K562 (cell line): ENCODE measurements at regions not wholly inside any gene's neighbourhood (a gene's known extent, or its start where the extent isn't known, plus 50 kb on each side); places are given as distances from the start of the nearest gene placed in this dataset.

Experiments used
- ATAC-seq: fragments of 200-7000 bp; cut with Tn5 transposase; 3 replicates; pipeline ENCODE4 v1.9.1; 2020; ENCODE audit warnings: moderate library complexity
- BruUV-seq: library from RNA; stranded (reverse); fragments of 400-500 nt; replicated peaks from 2 replicates; lab custom pipeline; 2021; lab: Mats Ljungman, UMichigan
- CTCF ChIA-PET: fragments of 300-600 bp; formaldehyde crosslinking; extraction: SDS; loops from one replicate; lab custom pipeline; 2021; ENCODE audit warnings: low intra/inter-chr PET ratio; lab: Yijun Ruan, JAX
- POLR2A ChIA-PET: fragments of 300-600, 350-650 bp; sonication (Branson Sonifier 250); formaldehyde crosslinking; extraction: SDS; loops from one replicate; lab custom pipeline; 2021; ENCODE audit warnings: antibody characterized with exemption, inconsistent platforms; lab: Yijun Ruan, JAX
- DNase-seq, 4 experiments: peaks; one replicate each; pipeline versions ENCODE4 v3.0.0 to v3.0.0-alpha.2; 2011 to 2018; ENCODE audit warnings: low spot score in 3 of 4, mixed read lengths in 3 of 4; ENCODE audit errors: extremely low read depth in 1 of 4
- FAIRE-seq: peaks from 2 replicates; lab custom pipeline; 2011; peaks lifted over from hg19 to GRCh38; lab: Jason Lieb, UNC
- H2AFZ ChIP-seq: 2 replicates; pipeline ENCODE4 v1.6.0; 2011; ENCODE audit warnings: low read depth, low read length, control low read depth, inconsistent platforms
- H3K27ac ChIP-seq: fragments of 200-600 bp; 3 replicates; pipeline ENCODE4 v1.8.0; 2011; ENCODE audit warnings: low read depth, mild to moderate bottlenecking, control low read depth, inconsistent platforms, low read length, moderate library complexity, mixed read lengths; ENCODE audit errors: extremely low read depth
- H3K27me3 ChIP-seq, 2 experiments: fragments of 300-600 bp in 1 of 2; 2 replicates in 1 of 2; 3 replicates in 1 of 2; pipeline versions ENCODE4 v1.6.0 to v1.8.0; 2011; ENCODE audit warnings: inconsistent platforms in 2 of 2, low read length in 2 of 2, mild to moderate bottlenecking in 1 of 2, mixed read lengths in 1 of 2, moderate library complexity in 1 of 2; ENCODE audit not compliant: control insufficient read depth in 2 of 2, insufficient read depth in 2 of 2
- H3K36me3 ChIP-seq: fragments of 300-600 bp; 3 replicates; pipeline ENCODE4 v1.8.0; 2011; ENCODE audit warnings: mild to moderate bottlenecking, low read length, inconsistent platforms; ENCODE audit not compliant: control insufficient read depth, insufficient read depth
- H3K4me1 ChIP-seq, 2 experiments: fragments of 200-600 bp in 1 of 2; replicated peaks in 1 of 2; 2 replicates in 1 of 2; 3 replicates in 1 of 2; pipeline versions ENCODE4 v1.5.1 to v1.8.0; 2011; ENCODE audit warnings: inconsistent platforms in 2 of 2, low read length in 2 of 2, mild to moderate bottlenecking in 1 of 2, mixed read lengths in 1 of 2, moderate library complexity in 1 of 2; ENCODE audit not compliant: control insufficient read depth in 2 of 2, insufficient read depth in 2 of 2
- H3K4me2 ChIP-seq: 2 replicates; pipeline ENCODE4 v1.6.1; 2011; ENCODE audit warnings: low read length, control low read depth, inconsistent platforms, mixed read lengths; ENCODE audit not compliant: insufficient read depth
- H3K4me3 ChIP-seq: fragments of 200-600 bp; sonication (generic), shearing (Covaris generic); 2 replicates; pipeline ENCODE4 v1.5.1; 2016; ENCODE audit warnings: control low read depth, inconsistent platforms
- H3K79me2 ChIP-seq: fragments of 200-600 bp; 3 replicates; pipeline ENCODE4 v1.8.0; 2011; ENCODE audit warnings: low read length, inconsistent platforms; ENCODE audit not compliant: control insufficient read depth, insufficient read depth
- H3K9ac ChIP-seq, 2 experiments: 2 replicates each; pipeline versions ENCODE4 v1.6.0 to v1.6.1; 2011; ENCODE audit warnings: low read depth in 2 of 2, low read length in 2 of 2, control low read depth in 1 of 2, inconsistent platforms in 1 of 2, mild to moderate bottlenecking in 1 of 2, mixed read lengths in 1 of 2; ENCODE audit not compliant: insufficient read depth in 1 of 2
- H3K9me1 ChIP-seq: one replicate; pipeline ENCODE4 v1.6.0; 2011; ENCODE audit warnings: inconsistent platforms, mild to moderate bottlenecking, low read length, moderate library complexity; ENCODE audit not compliant: control insufficient read depth, insufficient read depth
- H3K9me3 ChIP-seq: replicated peaks from 2 replicates; pipeline ENCODE4 v1.5.1; 2011; ENCODE audit warnings: low read depth, low read length, inconsistent platforms; ENCODE audit not compliant: control insufficient read depth, insufficient read depth
- H4K20me1 ChIP-seq: replicated peaks from 2 replicates; pipeline ENCODE4 v1.6.1; 2011; ENCODE audit warnings: low read length, inconsistent platforms, mixed read lengths; ENCODE audit not compliant: control insufficient read depth, insufficient read depth
- ARID4B ChIP-seq: sonication (generic); formaldehyde crosslinking; IDR thresholded peaks from 2 replicates; pipeline ENCODE4 v1.8.0; 2022; ENCODE audit warnings: mild to moderate bottlenecking, missing genetic modification reagents
- TFAM ChIP-seq: fragments of 250-450 bp; sonication (Bioruptor Pico); conservative IDR thresholded peaks from 2 replicates; pipeline ENCODE4 v1.5.0; 2021; ENCODE audit warnings: mild to moderate bottlenecking, moderate library complexity
- THAP7 ChIP-seq: fragments of 250-450 bp; sonication (Bioruptor Pico); IDR thresholded peaks from 2 replicates; pipeline ENCODE4 v1.5.0; 2021
- ZNF41 ChIP-seq: fragments of 250-450 bp; sonication (Bioruptor Pico); conservative IDR thresholded peaks from 2 replicates; pipeline ENCODE4 v1.4.0; 2020; ENCODE audit warnings: mild to moderate bottlenecking
- WGBS: fragments of 100-300 bp; shearing (Covaris generic); methylation state at CpG from one replicate; pipeline ENCODE4 v1.1.6; 2016; ENCODE audit warnings: low coverage, mixed read lengths; ENCODE audit not compliant: insufficient coverage; ENCODE audit errors: missing lambda C conversion rate; 5-methylcytosine and 5-hydroxymethylcytosine counted together
- in situ Hi-C: fragments of 300-500 bp; cut with MboI; formaldehyde crosslinking; loops from 4 replicates; pipeline ENCODE4 v1.15.0; 2018; ENCODE audit warnings: inconsistent platforms, mixed read lengths
- intact Hi-C: fragments of 100-400 bp; cut with micrococcal nuclease; formaldehyde crosslinking; loops from 2 replicates; pipeline ENCODE4 v1.14.2; 2022
- TF ChIP-seq, protein P1 (sequence below): sonication (generic); formaldehyde crosslinking; IDR thresholded peaks from 2 replicates; pipeline ENCODE4 v1.5.0; 2020; ENCODE audit warnings: missing genetic modification reagents

- TF ChIP-seq ARID4B (CRISPR knock-in tag) (no peak), ZNF41 (no peak)
Measured at GRCh38 chr9:24620741-24621140, 75.0 kb upstream of the IZUMO3 start (continued).

GRCh38 chr9:24616863-24617262 lies 71.2 kb upstream of the IZUMO3 start:
- ATAC-seq (no peak), DNase-seq (no peak), FAIRE-seq (no peak)
- BruUV-seq, result no TSS peak
- no peaks in the 10 kb centered on the region for H3K79me2 ChIP-seq
- H3K4me3 ChIP-seq, result no peak overlapping the region
- H3K9me3 ChIP-seq, result no peaks in the 10 kb centered on the region
- no peak overlapping the region for H3K27ac ChIP-seq
- no peak for TF ChIP-seq THAP7 (CRISPR knock-in tag)
- TF ChIP-seq, protein P1, sequence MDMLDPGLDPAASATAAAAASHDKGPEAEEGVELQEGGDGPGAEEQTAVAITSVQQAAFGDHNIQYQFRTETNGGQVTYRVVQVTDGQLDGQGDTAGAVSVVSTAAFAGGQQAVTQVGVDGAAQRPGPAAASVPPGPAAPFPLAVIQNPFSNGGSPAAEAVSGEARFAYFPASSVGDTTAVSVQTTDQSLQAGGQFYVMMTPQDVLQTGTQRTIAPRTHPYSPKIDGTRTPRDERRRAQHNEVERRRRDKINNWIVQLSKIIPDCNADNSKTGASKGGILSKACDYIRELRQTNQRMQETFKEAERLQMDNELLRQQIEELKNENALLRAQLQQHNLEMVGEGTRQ (CRISPR knock-in tag), result no peak
- no peak for TF ChIP-seq TFAM (CRISPR knock-in tag)
- intact Hi-C loops (no loop called here), in situ Hi-C loops (no loop called here)
- no CpG with 5 or more reads among the region's 1 CpG for WGBS
- no peaks in the 10 kb centered on the region for H4K20me1 ChIP-seq
- no peaks in the 10 kb centered on the region for H3K27me3 ChIP-seq
- ChIA-PET POLR2A (no interaction called here), CTCF (no interaction called here)
- H3K9ac ChIP-seq, result no peak overlapping the region
- no peaks in the 10 kb centered on the region for H3K4me1 ChIP-seq
- H3K9me1 ChIP-seq, result no peaks in the 10 kb centered on the region
- no peak overlapping the region for H3K4me2 ChIP-seq
- no peaks in the 10 kb centered on the region for H3K36me3 ChIP-seq
- H2AFZ ChIP-seq, result no peak overlapping the region
